NCI-H82 (cell line): ENCODE measurements at regions not wholly inside any gene's neighbourhood (a gene's known extent, or its start where the extent isn't known, plus 50 kb on each side); places are given as distances from the start of the nearest gene placed in this dataset.
A peak's percentile ranks its signal among the peaks of the same experiment; 100 is the strongest.

Experiments
- DNase-seq: peaks from one replicate; lab custom pipeline; 2025; lab: John Stamatoyannopoulos, UW

DNA sequence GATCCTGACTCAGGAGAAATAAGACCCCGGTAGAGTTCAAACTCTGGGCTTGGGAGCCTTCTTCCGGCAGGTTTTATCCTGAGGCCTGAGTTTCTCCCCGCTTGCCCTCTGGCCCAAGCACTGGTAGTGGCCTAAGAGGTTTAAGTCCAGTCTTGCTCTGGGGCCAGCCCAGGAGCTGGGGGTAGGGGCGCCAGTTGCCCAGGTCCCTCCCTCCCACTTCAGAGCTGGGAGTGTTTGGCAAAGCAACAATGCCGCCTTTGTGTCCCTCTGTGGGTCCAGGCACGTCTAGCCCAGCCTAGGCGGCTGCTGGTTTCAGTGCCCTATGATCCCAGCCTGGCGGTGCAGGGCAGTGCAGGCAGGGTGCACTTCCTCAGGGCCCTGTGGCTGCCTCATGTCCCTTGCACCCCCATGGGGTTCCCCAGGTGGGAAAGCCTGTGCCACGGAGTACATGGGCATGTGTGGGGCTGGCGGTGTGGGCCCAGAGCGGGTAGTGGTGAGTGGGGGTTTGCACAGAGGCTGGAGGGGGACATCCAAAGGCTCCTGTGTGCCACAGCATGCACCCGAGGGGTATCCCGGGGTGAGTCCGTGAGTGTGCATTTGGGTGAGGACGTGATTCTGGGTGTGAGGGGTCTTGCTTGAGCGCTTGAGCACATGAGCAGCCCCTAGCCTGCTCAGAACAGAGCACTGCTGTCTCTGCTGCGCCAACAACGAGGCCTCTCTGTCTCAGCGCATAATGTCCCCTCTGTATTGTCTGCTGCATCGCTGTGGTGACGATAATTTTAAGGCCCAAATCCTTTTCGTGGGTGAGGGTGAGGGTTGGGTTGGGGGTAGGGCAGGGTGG lies 61.7 kb upstream of the PSD2 start:
- DNase-seq: no peak

DNA sequence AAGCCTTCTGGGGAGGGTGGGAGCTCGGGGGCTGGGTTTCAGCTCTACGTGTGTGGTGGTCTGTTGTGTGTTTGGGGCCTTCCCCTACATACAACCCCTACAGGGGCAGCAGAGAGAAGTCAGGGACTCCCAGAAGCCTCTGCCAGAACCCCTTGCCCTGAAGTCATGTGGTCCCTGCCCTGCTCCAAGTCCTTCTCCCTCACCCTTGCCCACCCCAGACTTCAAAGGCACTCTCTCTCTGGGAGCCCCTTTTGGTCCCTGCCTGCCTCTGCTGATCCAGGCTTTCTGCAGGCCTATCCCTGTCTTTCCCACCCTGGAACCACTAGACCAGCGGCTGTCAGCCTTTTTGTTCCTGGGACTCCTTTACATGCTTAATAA lies 61.1 kb upstream of the PSD2 start:
- DNase-seq: no peak

DNA sequence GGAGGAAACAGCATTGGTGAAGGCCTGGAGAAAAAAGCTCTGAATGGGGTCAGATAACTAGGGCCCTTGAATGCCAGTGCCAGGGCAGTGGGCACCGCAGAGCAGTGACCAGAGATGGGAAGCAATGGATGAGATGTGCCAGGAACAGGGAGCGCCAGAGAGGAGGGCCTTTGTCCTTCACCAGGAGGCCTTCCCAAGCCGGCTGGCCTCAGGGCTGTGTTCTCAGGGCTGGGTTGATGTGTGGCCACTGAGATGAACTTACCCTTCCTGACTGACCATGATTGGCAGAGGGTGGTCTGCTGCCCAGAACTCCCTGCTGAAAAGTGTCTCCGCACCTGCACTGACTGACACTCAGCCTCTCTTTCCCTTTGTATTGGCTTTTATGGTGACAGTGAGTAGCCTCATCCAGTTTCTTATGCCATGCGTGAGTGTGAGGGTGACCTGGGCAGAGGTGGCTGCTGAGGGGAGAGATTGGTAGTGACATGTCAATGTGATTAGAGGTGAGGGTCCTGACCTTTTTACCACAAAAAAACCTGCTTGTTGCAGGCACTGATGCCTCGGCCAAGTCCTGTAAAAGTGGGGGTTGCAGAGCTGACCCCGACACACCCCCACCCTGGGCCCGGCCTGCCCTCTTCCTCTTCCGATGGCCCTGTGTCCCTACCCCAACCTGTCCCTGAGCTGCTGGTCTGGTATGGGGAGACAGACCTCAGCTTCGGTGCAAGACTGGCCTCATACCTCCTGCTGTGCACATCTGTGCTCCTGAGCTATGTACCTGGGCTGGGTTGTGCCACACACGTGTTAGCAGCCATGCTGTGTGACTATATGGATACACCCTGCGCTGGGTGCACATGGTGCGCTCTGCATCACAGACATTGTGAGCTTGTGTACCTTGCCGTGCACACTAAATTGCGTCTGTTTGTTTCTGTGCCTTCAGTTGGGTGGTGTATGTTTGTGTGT lies 57.1 kb upstream of the PSD2 start:
- DNase-seq: no peak

DNA sequence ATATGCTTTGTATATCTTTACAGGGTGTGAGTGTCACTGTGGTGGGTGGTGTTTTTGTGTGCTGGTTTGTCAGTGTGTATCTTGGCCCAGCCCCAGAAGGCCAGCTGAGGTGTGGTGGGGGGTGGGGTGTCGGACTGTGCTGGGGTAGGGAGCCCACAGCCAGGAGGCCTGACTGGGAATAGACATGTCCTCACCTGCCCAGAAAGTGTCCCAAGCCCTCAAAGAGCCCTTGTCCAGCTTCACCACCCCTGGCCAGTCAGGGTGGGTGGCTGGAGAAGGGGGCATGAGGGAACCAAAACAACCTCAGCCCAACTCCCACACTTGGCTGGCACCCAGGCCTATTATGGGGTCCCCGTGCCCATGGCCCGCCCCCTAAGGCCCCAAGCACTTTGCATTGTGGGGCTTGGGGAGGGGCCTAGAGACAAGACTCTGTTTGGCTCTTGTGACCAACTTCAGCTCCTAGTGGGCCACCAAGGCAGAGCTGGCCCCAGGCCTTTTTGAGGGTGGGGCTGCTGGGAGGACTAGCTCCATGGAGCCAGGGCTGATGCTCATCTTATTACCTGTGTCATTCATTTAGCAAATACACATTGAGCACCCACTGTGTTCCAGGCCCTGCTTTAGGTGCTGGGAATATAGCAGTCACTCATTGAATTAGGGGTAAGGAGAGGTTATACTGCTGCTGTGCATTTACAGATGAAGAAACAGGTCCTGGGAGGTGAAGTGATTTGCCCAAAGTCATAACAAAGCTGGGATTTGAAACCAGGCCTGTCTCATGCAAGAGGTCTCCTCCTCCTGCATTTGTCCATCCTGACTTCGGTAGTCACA lies 56.2 kb upstream of the PSD2 start:
- DNase-seq: no peak

DNA sequence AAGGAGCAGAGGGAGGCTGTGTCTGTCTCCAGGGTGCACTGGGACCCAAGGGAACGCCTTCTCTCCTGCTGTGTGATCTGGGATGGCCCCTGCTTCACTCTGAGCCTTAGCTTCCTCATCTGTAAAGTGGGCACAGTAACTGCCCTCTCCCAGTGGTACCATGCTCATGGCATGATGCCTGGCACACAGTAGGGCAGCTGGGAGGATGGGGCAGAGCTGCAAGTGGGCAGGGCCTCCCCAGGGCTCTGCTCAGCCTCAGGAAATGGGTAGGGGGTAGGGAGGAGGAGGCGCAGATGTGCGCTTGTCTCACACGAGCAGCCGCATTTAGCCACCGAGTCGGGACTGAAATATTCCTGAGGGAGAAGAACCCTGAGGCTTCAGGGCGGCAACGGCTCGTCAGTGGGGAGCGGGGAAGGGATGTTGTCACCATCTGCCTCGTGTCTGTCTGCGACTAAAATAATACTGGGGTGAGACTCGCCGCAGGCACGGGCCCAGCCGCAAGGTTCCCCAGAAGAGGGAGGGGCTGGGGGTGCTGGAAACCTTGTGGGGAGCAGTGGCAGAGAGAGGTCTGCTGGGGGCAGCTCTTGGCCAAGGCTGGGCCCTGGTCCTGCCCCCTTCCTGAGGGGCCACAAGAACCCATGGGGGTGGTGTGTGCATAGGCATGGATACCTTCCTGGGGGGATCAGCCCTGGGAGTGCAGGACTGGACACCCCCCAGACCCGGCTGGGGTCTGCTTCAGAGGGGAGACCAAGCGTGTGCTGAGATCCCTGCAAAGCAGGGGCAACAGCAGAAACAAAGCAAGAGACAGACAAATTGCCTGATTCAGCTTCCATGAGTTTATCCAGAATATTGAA lies 55.2 kb upstream of the PSD2 start:
- no peak for DNase-seq

DNA sequence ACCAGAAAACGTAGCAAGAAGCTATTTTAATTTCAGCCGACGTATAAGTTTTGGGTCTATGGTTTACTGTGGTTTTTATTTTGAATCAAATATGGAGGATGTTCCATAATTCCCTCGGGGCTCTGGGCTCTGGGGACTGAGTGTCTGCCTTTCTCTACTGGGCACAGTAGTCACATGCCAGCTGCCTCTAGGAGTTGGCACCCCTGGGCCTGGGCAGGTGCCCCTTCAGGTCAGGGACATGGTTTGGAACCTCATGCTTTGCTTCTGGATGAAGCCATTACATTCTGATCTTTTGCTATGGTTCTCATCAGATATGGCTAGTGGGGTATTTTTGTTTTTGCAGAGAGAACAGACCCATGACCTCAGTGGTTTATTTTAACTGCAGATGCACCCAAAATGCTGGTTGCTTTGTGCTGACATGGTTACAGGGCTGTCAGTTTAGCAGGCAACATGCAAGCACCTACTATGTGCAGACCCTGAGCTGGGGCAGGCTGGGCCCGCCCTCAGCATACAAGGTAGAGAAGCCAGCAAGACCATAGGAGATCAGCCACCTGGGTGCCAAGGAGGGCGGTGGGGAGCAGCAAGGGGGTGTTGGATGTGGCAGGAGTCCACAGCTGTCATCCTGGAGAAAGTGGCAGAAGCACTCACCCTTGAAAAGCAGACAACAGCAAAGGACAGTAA lies 54.5 kb upstream of the PSD2 start:
- DNase-seq: no peak

DNA sequence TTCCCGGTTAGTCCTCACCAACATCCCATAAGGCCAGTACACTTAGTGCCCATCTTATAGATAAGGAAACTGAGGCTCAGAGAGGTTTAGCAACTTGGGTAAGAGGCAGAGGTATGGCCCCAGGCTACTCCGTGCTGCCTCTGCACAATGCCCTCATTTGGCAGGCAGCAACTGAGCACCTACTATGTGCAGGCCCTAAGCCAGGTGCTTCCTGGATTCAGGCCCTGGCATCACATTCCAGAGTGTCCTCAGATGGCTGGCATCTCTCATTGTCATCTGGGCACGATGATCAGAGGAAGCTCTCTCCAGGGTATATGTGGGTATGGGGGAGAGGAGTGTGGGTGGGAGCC lies 53.8 kb upstream of the PSD2 start:
- DNase-seq: no peak

DNA sequence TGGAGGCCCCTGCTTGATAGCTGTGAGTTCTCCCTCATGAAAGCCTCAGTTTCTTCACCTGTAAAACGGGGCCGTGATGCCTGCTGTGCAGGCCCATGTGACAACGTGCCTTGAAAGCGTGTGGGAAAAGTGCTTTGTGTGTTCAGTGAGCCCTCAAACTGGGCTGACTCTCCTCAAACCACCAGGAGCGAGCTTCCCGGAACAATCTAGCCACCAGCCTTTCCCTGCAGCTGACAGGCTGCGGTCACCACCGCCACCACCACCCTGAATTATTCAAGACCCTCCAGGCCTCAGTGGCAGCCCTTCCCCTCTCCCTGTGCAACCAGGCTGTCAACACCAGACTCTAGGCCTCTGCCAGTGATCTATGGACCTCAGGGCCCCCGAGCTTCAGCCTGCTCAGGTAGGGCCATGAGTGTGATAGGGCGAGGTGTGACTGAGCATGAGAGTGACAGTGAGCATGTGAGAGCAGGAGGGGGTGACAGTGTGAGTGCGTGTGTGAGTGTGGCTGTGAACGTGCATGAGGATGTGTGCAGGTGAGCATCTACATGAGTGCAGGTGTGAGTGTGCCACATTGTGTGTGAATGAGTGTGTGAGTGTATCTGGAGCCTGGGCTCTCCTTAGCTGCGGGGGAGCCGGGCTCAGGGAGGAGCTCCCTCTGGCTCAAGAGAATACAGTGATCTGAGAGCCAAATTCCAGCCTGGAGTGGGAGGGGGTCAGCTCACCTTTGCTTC lies 53.3 kb upstream of the PSD2 start:
- no peak for DNase-seq

DNA sequence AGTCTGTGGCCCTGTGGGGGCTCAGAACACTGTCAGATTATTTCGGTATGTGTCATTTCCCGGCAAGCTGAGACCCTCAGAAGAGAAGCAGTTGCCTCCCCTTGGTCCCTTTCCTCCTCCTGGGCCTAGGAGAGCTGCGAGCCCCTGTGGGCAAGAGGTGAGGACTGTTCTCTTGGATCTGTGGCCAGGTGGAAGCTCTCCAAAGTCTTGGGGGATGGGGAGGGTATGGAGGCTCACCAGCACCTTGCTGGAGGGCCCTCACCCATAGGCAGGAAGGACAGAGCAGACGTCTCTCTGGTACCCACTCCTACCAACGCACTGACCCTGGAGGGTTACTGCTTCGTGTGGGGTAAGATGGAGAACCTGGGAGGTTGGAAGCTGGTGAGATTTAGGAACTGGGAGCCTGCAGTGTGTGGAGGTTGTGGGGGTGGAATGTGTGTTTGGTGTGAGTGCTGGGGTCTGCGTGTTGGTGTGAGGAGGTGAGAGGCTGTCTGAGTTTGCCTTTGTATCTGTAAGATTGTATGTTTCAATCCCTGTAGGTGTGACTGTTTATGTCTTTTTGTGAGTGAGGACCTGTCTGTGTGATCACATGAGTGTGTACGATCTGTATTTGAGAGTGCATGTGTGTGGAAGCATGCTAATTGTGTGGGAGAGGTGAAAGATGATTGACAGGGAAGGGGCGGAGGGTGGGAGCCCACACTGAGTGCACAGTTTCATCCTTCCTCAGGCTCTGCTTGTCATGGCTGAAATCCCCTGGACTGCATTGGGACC lies 52.4 kb upstream of the PSD2 start:
- peak; percentile 33 for DNase-seq

DNA sequence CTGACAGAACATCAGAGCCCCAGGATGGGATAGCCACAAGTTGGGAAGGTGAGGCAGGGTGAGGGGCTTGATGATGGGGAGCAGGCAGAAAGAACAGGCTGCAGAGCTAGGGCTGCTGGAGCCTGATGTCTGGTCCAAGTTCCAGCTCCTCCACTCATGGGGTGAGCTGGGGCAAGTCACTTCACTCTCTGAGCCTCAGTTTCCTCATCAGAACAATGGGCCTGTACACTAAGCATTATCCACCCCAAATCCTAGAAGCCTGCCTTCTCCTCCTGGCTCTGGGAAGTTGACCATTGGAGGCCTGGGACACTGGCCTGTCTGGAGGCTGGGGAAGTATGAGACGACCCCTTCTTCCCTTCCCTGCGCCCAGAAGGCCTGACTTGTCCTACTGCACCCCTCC lies 51.8 kb upstream of the PSD2 start:
- DNase-seq: no peak

DNA sequence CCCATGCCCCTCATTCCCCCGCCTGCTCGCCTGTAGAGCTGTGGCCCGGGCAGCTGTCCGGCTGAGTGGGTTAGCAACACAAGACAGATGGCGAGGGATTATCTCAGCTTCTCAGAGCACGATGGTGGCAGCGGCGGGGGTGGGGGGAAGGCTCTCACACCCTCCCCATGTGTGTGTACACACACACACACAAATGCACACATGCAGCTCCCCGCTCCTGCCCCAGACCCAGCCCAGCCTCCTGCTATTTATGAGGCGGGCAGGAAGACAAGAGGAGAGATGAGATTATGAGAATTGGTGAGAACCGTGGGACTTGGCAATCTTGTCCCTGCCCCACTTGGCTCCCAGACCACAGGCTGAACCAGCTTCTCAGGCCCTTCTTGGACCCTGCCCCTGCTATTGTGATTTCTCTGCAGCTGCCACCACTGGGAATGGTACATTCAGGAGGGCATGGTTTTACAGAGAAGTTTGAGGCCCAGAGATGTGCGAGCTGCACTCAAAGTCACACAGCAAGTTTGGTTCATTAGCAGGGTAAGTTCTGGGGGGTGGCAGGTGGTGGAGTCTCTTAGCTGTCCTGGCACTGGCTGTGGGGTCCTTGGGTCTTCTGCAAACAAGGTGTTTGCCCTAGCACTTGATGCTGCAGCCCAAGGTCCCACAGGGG lies 51.0 kb upstream of the PSD2 start:
- peak; percentile 99 for DNase-seq

DNA sequence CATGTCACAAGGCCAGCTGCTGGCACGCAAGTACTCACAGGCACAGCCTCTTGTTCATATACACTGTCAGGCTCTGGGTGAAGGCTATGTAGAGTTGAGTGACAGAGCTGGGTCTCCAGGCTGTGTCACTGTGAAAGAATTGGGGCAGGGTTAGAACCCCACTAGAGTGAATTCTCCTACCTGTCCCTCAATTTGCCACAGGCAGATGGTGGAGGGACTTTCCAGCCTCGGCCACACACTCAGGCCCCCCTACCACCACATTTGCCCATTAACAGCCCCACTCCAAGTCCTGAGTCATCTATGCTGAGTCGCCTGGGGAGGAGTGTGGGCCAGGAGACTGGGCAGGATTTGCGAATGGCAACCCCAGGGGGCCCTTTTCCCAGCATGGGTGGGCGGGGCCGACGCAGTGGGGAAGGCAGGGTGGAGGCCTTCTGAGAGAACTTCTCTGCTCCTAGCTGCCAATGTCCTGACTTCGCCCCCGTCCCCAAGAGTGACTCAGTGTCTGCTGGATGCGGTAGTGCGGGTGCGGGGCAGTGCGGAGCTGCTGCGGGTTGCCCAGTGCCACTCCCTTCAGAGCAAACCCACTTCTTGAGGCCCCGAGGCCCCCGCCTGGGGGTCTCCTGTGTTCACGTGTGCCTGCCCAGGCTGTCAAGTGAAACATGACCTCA lies 50.3 kb upstream of the PSD2 start:
- DNase-seq: peak; percentile 72

DNA sequence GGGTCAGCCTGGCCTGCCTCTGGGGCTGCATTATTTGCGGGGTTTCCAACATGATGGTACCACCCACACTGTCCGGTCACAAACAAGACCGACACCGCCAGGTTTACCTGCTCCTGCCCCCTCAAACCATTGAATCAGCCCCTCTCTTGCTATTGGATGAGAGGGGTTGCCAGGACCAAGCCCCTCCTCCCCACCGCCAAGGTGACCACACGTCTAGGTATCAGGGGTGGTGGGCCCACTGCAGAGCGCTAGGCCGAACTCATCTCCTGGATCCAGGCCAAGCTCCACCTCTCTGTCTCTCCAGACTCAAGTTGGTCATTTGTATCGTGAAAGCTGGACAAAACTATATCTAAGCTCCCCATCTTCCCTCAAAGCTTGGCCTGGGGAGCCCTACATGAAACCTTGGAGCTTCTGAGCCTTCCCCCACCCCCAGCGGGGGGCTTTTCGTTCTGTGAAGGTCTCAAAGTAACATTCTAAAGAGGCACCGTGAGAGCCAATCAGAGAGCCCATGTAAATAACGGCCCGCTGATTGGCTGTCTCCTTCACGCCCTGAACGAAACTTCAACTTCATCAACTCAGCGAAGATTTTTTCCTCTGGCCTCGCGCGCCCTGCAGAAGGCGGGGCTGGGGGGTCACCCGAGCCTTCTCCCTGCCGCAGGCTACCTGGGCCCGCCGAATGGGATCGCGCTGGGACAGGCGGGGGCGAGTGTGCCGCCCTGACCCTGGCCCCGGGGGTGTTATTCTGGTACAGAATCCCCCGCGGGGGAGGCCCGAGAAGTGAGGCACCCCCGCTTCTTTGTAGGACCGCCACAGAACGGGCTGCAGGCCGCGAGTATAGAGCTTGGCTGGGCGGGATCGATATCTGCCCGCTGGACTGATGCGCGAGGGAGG lies 49.6 kb upstream of the PSD2 start:
- DNase-seq: peak; percentile 97
